GM12865 (cell line): ENCODE measurements at regions not wholly inside any gene's neighbourhood (a gene's known extent, or its start where the extent isn't known, plus 50 kb on each side); places are given as distances from the start of the nearest gene placed in this dataset.

Source experiments
- DNase-seq: peaks from one replicate; pipeline ENCODE4 v3.0.0; 2010; ENCODE audit warnings: low read depth
- H3K4me3 ChIP-seq: 2 replicates; pipeline ENCODE4 v1.5.1; 2011; ENCODE audit warnings: mild to moderate bottlenecking, low read depth, low read length, control low read depth
- CTCF ChIP-seq: IDR thresholded peaks from 2 replicates; pipeline ENCODE4 v1.5.1; 2011; ENCODE audit warnings: low read length, control low read depth, low read depth, inconsistent platforms; ENCODE audit not compliant: insufficient read depth; ENCODE audit errors: missing control alignments

- no peak overlapping the region for H3K4me3 ChIP-seq
- TF ChIP-seq CTCF: no peak
- no peak for DNase-seq
Measured at GRCh38 chr2:71844967-71845366, 302.7 kb downstream of the CYP26B1 start.

GRCh38 chr2:71843391-71843850, 304.2 kb downstream of the CYP26B1 start:
- no peak for TF ChIP-seq CTCF
- H3K4me3 ChIP-seq: no peak overlapping the region
- DNase-seq: no peak

- no peak for TF ChIP-seq CTCF
- H3K4me3 ChIP-seq: no peak overlapping the region
- DNase-seq: no peak
Measured at GRCh38 chr2:71842744-71843143, 304.9 kb downstream of the CYP26B1 start.

- no peak for TF ChIP-seq CTCF
- no peak overlapping the region for H3K4me3 ChIP-seq
- no peak for DNase-seq
Measured at GRCh38 chr2:71839826-71840225, 307.8 kb downstream of the CYP26B1 start.

GRCh38 chr2:71834796-71835195, 312.9 kb downstream of the CYP26B1 start:
- TF ChIP-seq CTCF: no peak
- DNase-seq: no peak
- no peak overlapping the region for H3K4me3 ChIP-seq

GRCh38 chr2:71833855-71834560, 313.7 kb downstream of the CYP26B1 start:
- H3K4me3 ChIP-seq: no peak overlapping the region
- no peak for TF ChIP-seq CTCF
- no peak for DNase-seq

GRCh38 chr2:71833272-71833671, 314.4 kb downstream of the CYP26B1 start:
- no peak overlapping the region for H3K4me3 ChIP-seq
- DNase-seq: no peak
- TF ChIP-seq CTCF: no peak
